HEK293 (cell line): ENCODE measurements at regions not wholly inside any gene's neighbourhood (a gene's known extent, or its start where the extent isn't known, plus 50 kb on each side); places are given as distances from the start of the nearest gene placed in this dataset.

Experiments
- CTCF ChIA-PET: fragments of 350-600 bp; formaldehyde crosslinking; extraction: SDS; loops from one replicate; lab custom pipeline; 2021; ENCODE audit warnings: antibody characterized with exemption; lab: Yijun Ruan, JAX
- POLR2A ChIA-PET: fragments of 300-600 bp; formaldehyde crosslinking; extraction: SDS; loops from one replicate; lab custom pipeline; 2020; ENCODE audit warnings: antibody characterized with exemption, inconsistent platforms; lab: Yijun Ruan, JAX
- H3K27ac ChIP-seq: fragments of 200-500 bp; sonication (Bioruptor generic); 2 replicates; pipeline ENCODE4 v1.5.1; 2014; ENCODE audit warnings: low read depth, low read length, control low read depth, inconsistent platforms; ENCODE audit errors: extremely low read depth
- H3K36me3 ChIP-seq, 2 experiments: fragments of 200-500 bp in 1 of 2; sonication (Bioruptor generic) in 1 of 2; 1 replicate in 1 of 2; 2 replicates in 1 of 2; pipeline ENCODE4 v1.5.1; 2014 to 2017; ENCODE audit warnings: inconsistent platforms in 2 of 2, low read length in 2 of 2; ENCODE audit not compliant: control insufficient read depth in 2 of 2, insufficient read depth in 1 of 2
- H3K4me1 ChIP-seq: fragments of 200-500 bp; sonication (Bioruptor generic); 2 replicates; pipeline ENCODE4 v1.5.1; 2014; ENCODE audit warnings: mild to moderate bottlenecking, low read length, inconsistent platforms; ENCODE audit not compliant: control insufficient read depth, insufficient read depth
- H3K4me3 ChIP-seq: 2 replicates; pipeline ENCODE4 v1.5.1; 2011; ENCODE audit warnings: low read depth, mild to moderate bottlenecking, control low read depth, low read length, moderate library complexity
- H3K9me3 ChIP-seq: fragments of 200-500 bp; sonication (Bioruptor generic); 2 replicates; pipeline ENCODE4 v1.5.1; 2014; ENCODE audit warnings: low read depth, low read length, inconsistent platforms; ENCODE audit not compliant: control insufficient read depth, insufficient read depth
- EGR2 ChIP-seq: fragments of 450-650 bp; formaldehyde crosslinking; IDR thresholded peaks from 2 replicates; pipeline ENCODE4 v1.5.1; 2016; ENCODE audit warnings: low read depth, missing biosample characterization, missing genetic modification characterization
- GLIS1 ChIP-seq: fragments of 450-650 bp; formaldehyde crosslinking; IDR thresholded peaks from 2 replicates; pipeline ENCODE4 v1.5.1; 2016; ENCODE audit warnings: missing biosample characterization, missing genetic modification characterization
- IKZF3 ChIP-seq: fragments of 450-650 bp; IDR thresholded peaks from 2 replicates; pipeline ENCODE4 v1.5.0; 2018; ENCODE audit warnings: missing biosample characterization, mild to moderate bottlenecking, missing genetic modification characterization, moderate library complexity
- KLF8 ChIP-seq: fragments of 450-650 bp; formaldehyde crosslinking; IDR thresholded peaks from 2 replicates; pipeline ENCODE4 v1.5.1; 2016; ENCODE audit warnings: missing biosample characterization, missing genetic modification characterization
- MZF1 ChIP-seq: fragments of 450-650 bp; formaldehyde crosslinking; IDR thresholded peaks from 2 replicates; pipeline ENCODE4 v1.5.1; 2017; ENCODE audit warnings: missing biosample characterization, missing genetic modification characterization, borderline replicate concordance
- REPIN1 ChIP-seq: fragments of 450-650 bp; formaldehyde crosslinking; IDR thresholded peaks from 2 replicates; pipeline ENCODE4 v1.5.1; 2017; ENCODE audit warnings: missing biosample characterization, missing genetic modification characterization, low read depth
- SETDB1 ChIP-seq: IDR thresholded peaks from one replicate; pipeline ENCODE4 v1.6.1; 2017; ENCODE audit warnings: mild to moderate bottlenecking, low read length, moderate library complexity, mixed read lengths; ENCODE audit not compliant: insufficient read length
- TCF7L2 ChIP-seq: IDR thresholded peaks from 2 replicates; pipeline ENCODE4 v1.6.1; 2011; ENCODE audit warnings: low read depth, mild to moderate bottlenecking, inconsistent platforms, low read length, moderate library complexity, borderline replicate concordance
- ZFP37 ChIP-seq: fragments of 450-650 bp; formaldehyde crosslinking; IDR thresholded peaks from 2 replicates; pipeline ENCODE4 v1.5.1; 2016; ENCODE audit warnings: missing biosample characterization, missing genetic modification characterization
- ZIC2 ChIP-seq: fragments of 450-650 bp; formaldehyde crosslinking; IDR thresholded peaks from 2 replicates; pipeline ENCODE4 v1.5.1; 2016; ENCODE audit warnings: missing biosample characterization, missing genetic modification characterization
- ZNF169 ChIP-seq: fragments of 450-650 bp; formaldehyde crosslinking; IDR thresholded peaks from 2 replicates; pipeline ENCODE4 v1.5.1; 2016; ENCODE audit warnings: missing biosample characterization, missing genetic modification characterization
- ZNF184 ChIP-seq: fragments of 450-650 bp; IDR thresholded peaks from 2 replicates; pipeline ENCODE4 v1.5.1; 2018; ENCODE audit warnings: missing biosample characterization, mild to moderate bottlenecking, missing genetic modification characterization
- ZNF202 ChIP-seq: fragments of 450-650 bp; formaldehyde crosslinking; IDR thresholded peaks from 2 replicates; pipeline ENCODE4 v1.5.1; 2016; ENCODE audit warnings: missing biosample characterization, missing genetic modification characterization, borderline replicate concordance
- ZNF23 ChIP-seq: fragments of 450-650 bp; formaldehyde crosslinking; IDR thresholded peaks from 2 replicates; pipeline ENCODE4 v1.5.1; 2016; ENCODE audit warnings: missing biosample characterization, missing genetic modification characterization, borderline replicate concordance
- ZNF398 ChIP-seq: fragments of 450-650 bp; formaldehyde crosslinking; IDR thresholded peaks from 2 replicates; pipeline ENCODE4 v1.5.1; 2017; ENCODE audit warnings: missing biosample characterization, missing genetic modification characterization
- ZNF426 ChIP-seq: fragments of 450-650 bp; formaldehyde crosslinking; IDR thresholded peaks from 2 replicates; pipeline ENCODE4 v1.5.1; 2017; ENCODE audit warnings: missing biosample characterization, missing genetic modification characterization, mild to moderate bottlenecking, inconsistent platforms, moderate library complexity
- ZNF514 ChIP-seq: fragments of 450-650 bp; formaldehyde crosslinking; IDR thresholded peaks from 2 replicates; pipeline ENCODE4 v1.5.1; 2016; ENCODE audit warnings: missing biosample characterization, missing genetic modification characterization
- ZNF549 ChIP-seq: fragments of 450-650 bp; IDR thresholded peaks from 2 replicates; pipeline ENCODE4 v1.5.1; 2018; ENCODE audit warnings: missing biosample characterization, missing genetic modification characterization, mild to moderate bottlenecking, inconsistent platforms, moderate library complexity
- ZNF596 ChIP-seq: fragments of 450-650 bp; IDR thresholded peaks from 2 replicates; pipeline ENCODE4 v1.5.0; 2018; ENCODE audit warnings: missing biosample characterization, mild to moderate bottlenecking, missing genetic modification characterization, moderate library complexity
- ZNF600 ChIP-seq: fragments of 450-650 bp; formaldehyde crosslinking; IDR thresholded peaks from 2 replicates; pipeline ENCODE4 v1.5.1; 2016; ENCODE audit warnings: missing biosample characterization, missing genetic modification characterization
- ZNF610 ChIP-seq: fragments of 450-650 bp; formaldehyde crosslinking; IDR thresholded peaks from 2 replicates; pipeline ENCODE4 v1.5.1; 2016; ENCODE audit warnings: missing biosample characterization, missing genetic modification characterization, borderline replicate concordance
- ZNF626 ChIP-seq: fragments of 450-650 bp; sonication (Bioruptor Pico); formaldehyde crosslinking; IDR thresholded peaks from 2 replicates; pipeline ENCODE4 v1.5.1; 2018; ENCODE audit warnings: missing biosample characterization, missing genetic modification characterization, inconsistent platforms
- ZNF707 ChIP-seq: fragments of 450-650 bp; formaldehyde crosslinking; IDR thresholded peaks from 2 replicates; pipeline ENCODE4 v1.5.1; 2016; ENCODE audit warnings: missing biosample characterization, missing genetic modification characterization
- ZNF768 ChIP-seq: fragments of 450-650 bp; formaldehyde crosslinking; IDR thresholded peaks from 2 replicates; pipeline ENCODE4 v1.5.1; 2018; ENCODE audit warnings: missing biosample characterization, mild to moderate bottlenecking, missing genetic modification characterization
- ZSCAN23 ChIP-seq: fragments of 450-650 bp; formaldehyde crosslinking; IDR thresholded peaks from 2 replicates; pipeline ENCODE4 v1.5.1; 2016; ENCODE audit warnings: missing biosample characterization, missing genetic modification characterization
- TF ChIP-seq, protein P1 (sequence below): fragments of 450-650 bp; IDR thresholded peaks from 2 replicates; pipeline ENCODE4 v1.5.1; 2018; ENCODE audit warnings: missing biosample characterization, mild to moderate bottlenecking, missing genetic modification characterization
- TF ChIP-seq, protein P2 (sequence below): fragments of 450-650 bp; formaldehyde crosslinking; IDR thresholded peaks from 2 replicates; pipeline ENCODE4 v1.5.1; 2016; ENCODE audit warnings: missing biosample characterization, missing genetic modification characterization

- TF ChIP-seq EGR2 (tag by site-specific recombination) = peak; percentile 78
- TF ChIP-seq ZNF549 = no peak
- TF ChIP-seq ZIC2 (tag by site-specific recombination) = peak; percentile 79
- peak; percentile 68 for TF ChIP-seq GLIS1 (tag by site-specific recombination)
- TF ChIP-seq ZNF768 (tag by site-specific recombination) = 0 out of 2 replicates have a peak, but pooled peaks have one; percentile 12
Measured at GRCh38 chr10:78203915-78204818, 170.5 kb downstream of the RPS24 start (continued).

GRCh38 chr10:78205457-78206016 is 171.9 kb downstream of the RPS24 start:
- ChIA-PET CTCF (no interaction called here), POLR2A (interaction anchor here (0.6 kb wide), 1 partner anchor 152 kb away, joined by 3 read pairs; no protein-coding TSS in a partner anchor)

GRCh38 chr10:78207216-78207615 is 173.6 kb downstream of the RPS24 start:
- TF ChIP-seq ZNF202 (tag by site-specific recombination) (no peak), ZNF600 (tag by site-specific recombination) (no peak), ZNF398 (tag by site-specific recombination) (no peak), KLF8 (tag by site-specific recombination) (no peak), ZNF626 (no peak), SETDB1 (no peak), REPIN1 (tag by site-specific recombination) (no peak), TCF7L2 (no peak), IKZF3 (no peak), ZNF596 (no peak), MZF1 (tag by site-specific recombination) (no peak), ZNF610 (tag by site-specific recombination) (no peak), ZNF169 (tag by site-specific recombination) (no peak), ZNF707 (tag by site-specific recombination) (no peak), ZNF23 (tag by site-specific recombination) (no peak), ZNF514 (tag by site-specific recombination) (no peak), ZNF426 (no peak), ZNF549 (no peak)
- TF ChIP-seq, protein P1, sequence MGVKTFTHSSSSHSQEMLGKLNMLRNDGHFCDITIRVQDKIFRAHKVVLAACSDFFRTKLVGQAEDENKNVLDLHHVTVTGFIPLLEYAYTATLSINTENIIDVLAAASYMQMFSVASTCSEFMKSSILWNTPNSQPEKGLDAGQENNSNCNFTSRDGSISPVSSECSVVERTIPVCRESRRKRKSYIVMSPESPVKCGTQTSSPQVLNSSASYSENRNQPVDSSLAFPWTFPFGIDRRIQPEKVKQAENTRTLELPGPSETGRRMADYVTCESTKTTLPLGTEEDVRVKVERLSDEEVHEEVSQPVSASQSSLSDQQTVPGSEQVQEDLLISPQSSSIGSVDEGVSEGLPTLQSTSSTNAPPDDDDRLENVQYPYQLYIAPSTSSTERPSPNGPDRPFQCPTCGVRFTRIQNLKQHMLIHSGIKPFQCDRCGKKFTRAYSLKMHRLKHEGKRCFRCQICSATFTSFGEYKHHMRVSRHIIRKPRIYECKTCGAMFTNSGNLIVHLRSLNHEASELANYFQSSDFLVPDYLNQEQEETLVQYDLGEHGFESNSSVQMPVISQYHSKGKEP (tag by site-specific recombination) = no peak
- TF ChIP-seq, protein P2, sequence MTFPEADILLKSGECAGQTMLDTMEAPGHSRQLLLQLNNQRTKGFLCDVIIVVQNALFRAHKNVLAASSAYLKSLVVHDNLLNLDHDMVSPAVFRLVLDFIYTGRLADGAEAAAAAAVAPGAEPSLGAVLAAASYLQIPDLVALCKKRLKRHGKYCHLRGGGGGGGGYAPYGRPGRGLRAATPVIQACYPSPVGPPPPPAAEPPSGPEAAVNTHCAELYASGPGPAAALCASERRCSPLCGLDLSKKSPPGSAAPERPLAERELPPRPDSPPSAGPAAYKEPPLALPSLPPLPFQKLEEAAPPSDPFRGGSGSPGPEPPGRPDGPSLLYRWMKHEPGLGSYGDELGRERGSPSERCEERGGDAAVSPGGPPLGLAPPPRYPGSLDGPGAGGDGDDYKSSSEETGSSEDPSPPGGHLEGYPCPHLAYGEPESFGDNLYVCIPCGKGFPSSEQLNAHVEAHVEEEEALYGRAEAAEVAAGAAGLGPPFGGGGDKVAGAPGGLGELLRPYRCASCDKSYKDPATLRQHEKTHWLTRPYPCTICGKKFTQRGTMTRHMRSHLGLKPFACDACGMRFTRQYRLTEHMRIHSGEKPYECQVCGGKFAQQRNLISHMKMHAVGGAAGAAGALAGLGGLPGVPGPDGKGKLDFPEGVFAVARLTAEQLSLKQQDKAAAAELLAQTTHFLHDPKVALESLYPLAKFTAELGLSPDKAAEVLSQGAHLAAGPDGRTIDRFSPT = no peak
- Histone ChIP-seq H3K27ac (no peak overlapping the region), H3K36me3 (no peaks in the 10 kb centered on the region), H3K4me1 (peaks cover 4% of the 10 kb centered on the region; the same call in 1 of the 2 replicates), H3K9me3 (no peaks in the 10 kb centered on the region), H3K4me3 (no peak overlapping the region)
- POLR2A ChIA-PET = interaction anchor here (1.2 kb wide), 1 partner anchor 178 kb away, joined by 3 read pairs; the partner anchor contains the start of gene POLR3A
- CTCF ChIA-PET = interaction anchor here (0.7 kb wide), 1 partner anchor 89 kb away, joined by 3 read pairs; no protein-coding TSS in a partner anchor

More at GRCh38 chr10:78205457-78206016, 171.9 kb downstream of the RPS24 start:
- Histone ChIP-seq H3K4me3 (no peak overlapping the region), H3K36me3 (no peaks in the 10 kb centered on the region), H3K9me3 (no peaks in the 10 kb centered on the region), H3K27ac (no peak overlapping the region), H3K4me1 (peaks cover 4% of the 10 kb centered on the region; the same call in 1 of the 2 replicates)
- TF ChIP-seq ZFP37 (tag by site-specific recombination) = no peak
- TF ChIP-seq ZSCAN23 (tag by site-specific recombination) = no peak
- no peak for TF ChIP-seq ZNF184 (tag by site-specific recombination)
